ENCODE measurements at regions not wholly inside any gene's neighbourhood (a gene's known extent, or its start where the extent isn't known, plus 50 kb on each side); places are given as distances from the start of the nearest gene placed in this dataset.

DNA sequence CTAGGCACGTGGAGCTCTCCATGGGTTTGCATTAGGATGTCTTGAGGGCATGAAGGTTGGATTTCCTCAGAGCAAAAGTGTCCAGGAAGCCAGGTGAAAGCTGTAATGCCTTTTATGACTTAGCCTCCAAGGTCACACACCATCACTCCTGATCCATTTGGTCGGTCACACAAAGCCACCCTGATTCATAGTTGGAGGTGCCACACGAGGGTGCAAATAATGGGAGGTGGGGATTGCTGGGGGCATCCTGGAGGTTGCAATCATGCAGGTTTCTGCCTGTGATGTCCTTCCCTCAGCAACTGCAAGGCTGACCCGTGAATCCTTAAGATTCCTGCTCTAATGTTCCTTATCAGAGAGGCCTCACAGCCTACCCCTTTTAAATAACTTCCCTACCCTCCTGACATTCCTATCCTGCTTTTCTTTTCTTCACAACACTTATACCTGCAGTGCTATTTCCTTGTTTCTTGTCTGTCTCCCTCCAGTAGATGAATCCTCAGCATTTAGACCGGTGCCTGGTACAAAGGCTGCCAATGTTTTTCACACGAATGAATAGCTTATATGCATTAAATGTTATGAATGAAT, 97.1 kb downstream of the LIPG start:
- DNase-seq (ENCODE audit: low read depth in 2 of 2) = no peak

DNA sequence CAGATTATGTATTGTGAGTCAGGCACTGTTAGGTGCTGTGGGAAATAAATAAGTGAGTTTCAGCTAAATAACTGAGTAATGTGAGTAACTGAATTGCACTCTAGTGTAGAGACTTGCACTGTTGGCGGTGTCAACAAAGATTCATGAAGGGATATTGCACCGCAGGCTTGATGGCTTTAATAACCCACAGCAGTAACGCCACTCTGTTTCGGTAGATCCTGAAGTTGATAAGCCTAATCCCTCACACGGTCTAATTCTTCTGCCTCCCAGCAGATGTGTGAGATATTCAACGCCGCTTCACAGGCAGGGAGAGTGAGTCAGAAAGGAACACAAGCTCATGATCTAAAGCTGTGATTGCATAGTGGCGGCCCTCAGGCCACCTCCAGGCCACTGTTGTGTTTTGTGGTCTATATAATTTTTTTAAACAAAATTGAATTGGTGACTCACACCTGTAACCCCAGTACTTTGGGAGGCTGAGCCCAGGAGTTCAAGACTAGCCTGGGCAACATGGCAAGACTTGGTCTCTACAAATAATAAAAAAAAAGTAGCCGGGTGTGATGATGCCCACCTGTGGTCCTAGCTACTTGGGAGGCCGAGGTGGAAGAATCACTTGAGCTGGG, 94.3 kb downstream of the LIPG start:
- DNase-seq (ENCODE audit: low read depth in 2 of 2) = no peak

DNA sequence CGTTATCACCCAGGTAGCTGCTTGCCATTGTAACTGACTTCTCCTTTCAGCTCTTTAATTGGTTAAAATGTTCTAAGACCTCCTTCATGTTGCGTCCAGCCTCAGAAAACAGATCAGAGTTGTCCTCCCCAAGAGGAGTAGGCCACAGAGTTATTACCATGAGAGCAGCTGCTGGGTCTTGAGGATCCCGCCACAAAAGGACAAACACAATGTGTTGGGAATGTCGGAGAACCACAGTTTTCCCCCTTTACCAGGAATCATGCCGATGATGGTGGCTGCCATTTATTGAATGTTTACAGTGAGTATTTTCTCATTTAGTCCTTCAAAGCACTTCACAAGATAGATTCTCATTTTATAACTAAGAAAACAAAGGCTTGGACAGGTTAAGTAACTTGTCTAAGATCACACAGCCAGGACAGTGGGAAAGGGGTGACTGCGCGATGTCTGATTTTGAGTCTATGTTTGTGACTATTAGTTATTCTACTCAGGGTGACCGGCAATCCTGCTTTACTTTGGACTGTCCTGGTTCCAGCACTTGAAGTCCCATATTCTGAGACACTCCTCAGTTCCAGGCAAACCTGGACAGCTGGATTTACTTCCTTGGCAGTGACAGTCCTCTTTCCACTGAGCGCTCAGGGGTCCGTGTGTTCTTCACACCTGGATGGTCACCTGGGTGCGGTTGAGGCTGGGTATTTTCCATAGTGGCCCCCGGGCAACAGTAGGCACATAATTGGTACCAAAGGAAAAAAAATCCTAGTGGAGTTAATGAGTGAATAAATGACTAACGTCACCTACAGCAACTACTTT, 93.6 kb downstream of the LIPG start:
- DNase-seq (ENCODE audit: low read depth in 2 of 2) = no peak

DNA sequence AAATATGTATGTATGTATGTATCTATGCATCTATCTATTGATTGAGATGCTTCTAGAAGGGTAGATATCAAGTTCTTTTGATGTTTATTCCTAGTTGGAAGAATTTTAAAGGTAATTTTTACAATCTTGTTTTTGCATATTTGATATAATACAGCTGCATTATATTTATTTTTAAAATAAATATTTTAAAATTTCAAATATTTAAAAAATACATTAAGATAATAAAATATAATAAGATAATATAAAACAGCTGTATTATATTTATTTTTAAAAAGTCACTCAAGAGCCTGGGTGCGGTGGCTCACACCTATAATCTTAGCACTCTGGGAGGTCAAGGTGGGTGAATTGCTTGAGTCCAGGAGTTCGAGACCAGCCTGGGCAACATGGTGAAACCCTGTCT, 92.5 kb downstream of the LIPG start:
- DNase-seq (ENCODE audit: low read depth in 2 of 2) = no peak

DNA sequence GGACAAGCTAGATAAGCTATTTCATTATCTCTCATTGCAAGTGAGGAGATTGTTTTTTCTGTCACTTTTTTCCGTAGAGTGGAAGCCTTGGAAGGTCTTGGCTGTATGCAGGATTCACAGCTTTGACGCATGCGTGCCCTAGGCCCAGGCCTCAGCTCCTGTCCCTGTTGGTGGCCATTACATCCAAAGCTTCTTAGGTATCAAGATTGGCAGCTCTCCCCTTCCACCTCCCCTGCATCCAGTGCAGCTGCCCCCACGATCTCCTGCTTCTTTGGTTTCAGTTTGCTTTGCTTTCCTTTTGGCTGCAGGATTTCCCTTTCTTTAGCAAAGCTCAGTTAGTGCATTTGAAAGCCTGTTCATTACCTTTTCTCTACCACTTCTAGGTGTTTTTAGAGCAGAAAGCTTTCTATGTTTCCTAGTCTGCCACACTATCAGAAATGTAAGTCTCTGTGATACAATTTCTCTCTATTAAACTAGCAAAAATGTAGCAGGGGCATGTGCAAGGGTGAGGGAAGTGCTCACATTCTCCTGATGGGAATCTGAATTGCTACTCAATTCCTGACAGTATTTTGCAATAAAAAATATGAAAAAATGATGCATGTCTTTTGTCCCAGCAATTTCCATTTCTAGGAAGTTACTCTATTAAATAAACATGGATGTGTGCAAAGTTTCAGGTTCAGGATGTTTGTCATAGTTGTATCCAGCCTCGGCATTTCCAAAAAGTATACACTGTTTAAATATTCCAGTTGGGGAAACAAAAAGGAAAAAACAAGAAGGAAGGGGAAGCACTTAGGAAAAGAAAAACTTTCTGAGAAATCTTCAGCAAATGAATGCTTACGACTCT, 91.2 kb downstream of the LIPG start:
- DNase-seq (ENCODE audit: low read depth in 2 of 2) = no peak

DNA sequence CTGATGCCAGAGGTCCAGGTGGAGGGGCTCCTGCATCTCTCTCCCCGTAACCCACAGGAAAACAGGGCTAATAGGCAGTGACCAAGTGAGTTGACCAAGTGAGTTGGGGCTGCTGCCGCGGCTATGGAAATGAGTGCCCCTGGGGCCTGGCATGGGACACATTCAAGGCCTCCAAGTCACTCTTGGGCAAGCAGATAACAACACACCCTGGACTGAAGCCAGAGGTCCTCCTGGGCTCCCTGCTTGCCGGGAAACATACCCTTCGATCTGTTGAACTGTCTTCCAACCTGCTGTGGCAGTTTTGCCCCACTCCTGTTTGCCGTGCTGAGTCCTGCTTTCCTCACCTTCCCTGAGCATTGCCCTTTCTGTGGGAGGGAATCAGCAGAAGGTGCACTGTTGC, 89.2 kb downstream of the LIPG start:
- DNase-seq (ENCODE audit: low read depth in 2 of 2) = no peak

DNA sequence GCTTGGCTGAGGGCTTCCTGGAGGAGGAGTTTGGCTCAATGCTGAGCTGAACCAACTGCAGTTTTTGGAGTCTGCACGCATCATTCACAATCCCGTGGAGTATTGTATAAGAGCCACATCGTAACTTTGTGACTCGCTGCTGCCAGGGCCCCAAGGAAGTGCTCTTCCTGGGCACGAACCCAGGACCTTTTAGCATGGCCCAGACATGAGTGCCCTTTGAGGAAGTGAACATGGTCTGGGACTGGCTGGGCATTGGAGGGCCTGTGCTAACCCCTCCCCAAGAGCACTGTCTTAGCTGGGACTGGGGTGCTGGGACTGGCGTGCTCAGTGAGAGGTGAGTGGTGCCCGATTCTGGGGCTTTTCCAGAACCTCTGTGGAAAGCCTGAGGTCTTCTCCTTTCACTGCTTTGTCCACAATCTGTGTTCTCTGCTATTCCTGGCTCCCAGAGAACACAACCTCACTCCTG, 88.6 kb downstream of the LIPG start:
- no peak for DNase-seq (ENCODE audit: low read depth in 2 of 2)

DNA sequence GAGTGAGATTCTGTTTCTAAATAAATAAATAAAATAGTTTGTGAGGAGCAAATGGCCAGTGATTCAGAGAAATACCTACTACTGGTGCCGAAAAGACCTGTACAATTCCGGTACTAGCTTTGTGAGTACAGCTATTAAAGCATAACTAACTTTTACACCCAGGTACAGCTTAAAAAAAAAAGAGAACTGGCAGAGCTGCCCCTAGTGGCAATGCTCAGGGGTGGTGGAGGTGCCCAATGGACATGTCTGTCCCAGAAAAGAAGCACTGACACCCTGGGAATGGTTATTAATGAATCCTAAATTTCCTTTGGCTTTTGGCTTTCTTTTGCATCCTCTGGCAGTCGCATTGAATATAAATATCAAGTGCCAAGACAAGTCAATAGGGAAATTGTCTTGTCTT, 87.0 kb downstream of the LIPG start:
- DNase-seq (ENCODE audit: low read depth in 2 of 2) = no peak
